NOMO-1 treated with dmso at 0.1 percent for 144 hours (cell line): ENCODE measurements at regions not wholly inside any gene's neighbourhood (a gene's known extent, or its start where the extent isn't known, plus 50 kb on each side); places are given as distances from the start of the nearest gene placed in this dataset.

Experiments used
- DNase-seq: peaks from one replicate; lab custom pipeline; 2025; ENCODE audit not compliant: unreplicated experiment; lab: John Stamatoyannopoulos, UW

GRCh38 chr2:71749671-71750101 lies 296.3 kb downstream of the DYSF start:
- DNase-seq = no peak

DNA sequence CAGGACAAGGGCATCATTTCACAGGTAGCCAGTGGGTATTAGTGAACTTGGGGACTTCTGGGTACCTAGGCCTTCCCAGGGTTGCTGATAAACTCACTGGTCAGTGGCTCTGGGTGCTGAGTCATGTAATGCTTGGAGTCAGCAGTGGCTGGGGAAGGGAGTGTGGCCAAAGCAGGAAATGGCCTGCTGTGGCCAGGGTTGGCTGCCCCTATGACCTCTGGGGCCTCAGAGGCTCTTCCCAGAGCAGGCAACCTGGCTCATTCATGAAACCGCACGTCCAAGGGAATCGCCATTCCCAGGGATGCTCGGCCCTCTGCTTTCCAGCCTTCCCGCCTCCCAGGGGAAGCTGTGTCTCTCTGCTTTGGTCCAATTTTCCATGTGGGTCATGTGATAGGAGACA lies 294.9 kb downstream of the DYSF start:
- no peak for DNase-seq

GRCh38 chr2:71747559-71747958 lies 294.2 kb downstream of the DYSF start:
- no peak for DNase-seq

GRCh38 chr2:71746946-71747501 lies 293.7 kb downstream of the DYSF start:
- DNase-seq = no peak

DNA sequence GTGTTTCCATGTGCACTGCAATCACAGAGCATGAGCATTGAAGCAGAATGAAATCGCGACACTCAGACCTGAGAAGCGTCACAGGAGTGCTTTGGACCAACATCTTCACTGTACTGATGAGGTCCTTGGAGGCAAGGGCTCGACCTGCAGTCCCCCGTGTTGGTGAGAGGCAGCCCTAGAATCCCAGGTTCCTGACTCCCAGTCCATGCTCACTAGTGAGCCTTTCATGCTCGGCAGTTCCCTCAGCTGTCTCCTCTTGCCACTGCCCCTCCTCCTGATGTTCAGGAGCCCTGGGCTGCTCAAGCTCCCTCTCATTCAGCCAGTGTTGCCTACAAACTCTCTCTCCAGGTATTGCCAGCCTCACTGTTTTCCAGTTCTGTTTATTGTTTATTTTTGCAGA lies 291.4 kb downstream of the DYSF start:
- DNase-seq = no peak

GRCh38 chr2:71743995-71744675 lies 290.8 kb downstream of the DYSF start:
- DNase-seq = no peak

DNA sequence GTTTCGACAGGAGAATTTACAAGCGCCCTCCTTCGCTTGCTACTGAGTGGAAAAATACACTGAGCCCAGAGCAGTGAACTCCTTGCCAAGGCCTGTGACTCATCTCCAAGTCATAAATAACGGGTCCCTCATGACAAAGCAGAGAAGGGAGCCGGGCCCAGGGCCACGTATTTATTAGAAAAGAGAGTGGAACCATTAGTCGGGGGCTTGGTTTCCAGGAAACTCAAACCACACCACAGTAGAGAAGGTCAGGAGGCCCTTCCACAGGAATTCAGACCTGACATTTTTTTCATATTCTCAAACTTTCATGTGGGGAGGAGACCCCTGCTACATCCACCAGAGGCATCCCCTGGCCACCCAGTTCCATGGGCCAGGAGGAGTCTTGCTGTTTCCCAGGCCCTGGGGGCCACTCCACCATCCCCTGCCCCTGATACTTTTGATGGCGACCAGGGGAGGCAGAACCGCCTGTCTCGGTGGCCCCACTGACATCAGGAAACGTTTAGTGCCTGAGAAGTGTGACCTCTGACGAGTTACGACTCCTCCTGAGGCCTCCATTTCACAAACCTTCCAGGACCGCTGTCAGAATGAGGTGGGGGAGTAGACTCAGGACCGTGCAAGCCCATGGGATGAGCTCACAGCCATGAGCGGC lies 289.7 kb downstream of the DYSF start:
- DNase-seq = no peak

DNA sequence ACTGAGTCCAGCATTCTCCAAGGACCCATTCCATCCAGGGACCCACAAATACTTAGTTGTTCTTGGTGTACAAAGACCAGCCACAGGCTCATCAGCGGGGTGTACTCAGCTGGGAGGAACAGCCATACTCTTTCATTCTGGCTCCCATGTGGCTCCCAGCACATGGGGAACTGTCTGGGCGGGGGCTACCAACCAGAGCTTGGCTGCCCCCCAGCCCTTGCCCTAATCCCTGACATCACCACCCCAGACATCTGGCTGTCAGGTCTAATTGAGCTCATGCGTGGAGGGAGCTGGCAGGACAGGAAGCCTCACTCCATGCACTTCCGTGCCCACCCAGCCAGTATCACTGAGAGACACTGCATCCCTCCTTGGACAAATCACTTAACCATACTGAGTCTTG lies 283.6 kb downstream of the DYSF start:
- DNase-seq = no peak

DNA sequence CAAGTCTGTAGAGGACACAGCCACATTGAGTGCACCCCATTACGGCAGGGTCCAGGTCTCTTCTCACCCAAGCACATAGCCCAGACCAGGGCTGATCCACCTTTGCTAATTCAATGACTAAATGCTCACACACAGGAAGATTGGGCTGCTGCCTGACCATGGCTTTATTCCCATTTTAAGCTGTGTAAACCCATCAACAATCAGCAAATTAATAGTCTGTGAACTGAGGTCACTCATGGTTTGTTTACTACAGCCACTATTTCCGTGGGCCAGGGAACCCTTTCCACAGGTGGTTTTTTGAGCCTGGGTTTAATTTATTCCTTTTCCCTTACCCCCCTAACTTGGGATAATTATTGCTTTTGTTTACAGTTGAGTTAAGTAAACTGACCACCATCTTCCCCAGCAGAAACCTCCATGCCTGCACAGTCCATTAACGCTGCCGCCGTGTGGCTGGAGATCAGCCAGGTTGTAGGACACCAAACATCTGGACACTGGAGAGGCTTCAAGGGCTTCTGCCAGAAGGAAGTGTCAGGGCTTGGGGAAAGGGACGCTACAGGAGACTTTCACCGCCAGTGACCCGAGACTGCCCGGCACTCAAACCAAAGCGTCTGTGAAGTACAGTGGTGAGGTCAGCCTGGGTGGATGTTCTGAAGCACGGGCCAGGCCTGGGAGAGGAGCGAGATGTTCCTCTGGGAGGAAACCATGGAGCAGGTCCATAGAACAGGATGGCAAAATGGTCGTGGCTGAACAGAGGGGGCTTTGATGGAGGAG lies 282.9 kb downstream of the DYSF start:
- no peak for DNase-seq
